Astrocyte (in vitro differentiated cells and primary cell): ENCODE measurements at regions not wholly inside any gene's neighbourhood (a gene's known extent, or its start where the extent isn't known, plus 50 kb on each side); places are given as distances from the start of the nearest gene placed in this dataset.

Source experiments
- DNase-seq: peaks from one replicate; pipeline ENCODE4 v3.0.0-alpha.2; 2010; ENCODE audit warnings: low read depth
- FAIRE-seq: peaks from 2 replicates; lab custom pipeline; 2011; peaks lifted over from hg19 to GRCh38; lab: Jason Lieb, UNC
- H2AFZ ChIP-seq: 2 replicates; pipeline ENCODE4 v1.6.0; 2012; ENCODE audit warnings: low read depth, low read length, inconsistent platforms
- H3K27ac ChIP-seq: 2 replicates; pipeline ENCODE4 v1.5.1; 2011; ENCODE audit warnings: low read depth, low read length, inconsistent platforms
- H3K27me3 ChIP-seq: 2 replicates; pipeline ENCODE4 v1.6.0; 2011; ENCODE audit warnings: low read length, inconsistent platforms; ENCODE audit not compliant: insufficient read depth
- H3K36me3 ChIP-seq: 2 replicates; pipeline ENCODE4 v1.5.1; 2011; ENCODE audit warnings: low read length, inconsistent platforms; ENCODE audit not compliant: insufficient read depth
- H3K4me1 ChIP-seq: 2 replicates; pipeline ENCODE4 v1.5.1; 2011; ENCODE audit warnings: low read length, inconsistent platforms; ENCODE audit not compliant: insufficient read depth
- H3K4me2 ChIP-seq: 2 replicates; pipeline ENCODE4 v1.6.0; 2012; ENCODE audit warnings: low read length, inconsistent platforms
- H3K4me3 ChIP-seq: 2 replicates; pipeline ENCODE4 v1.5.1; 2011; ENCODE audit warnings: low read depth, mild to moderate bottlenecking, low read length, inconsistent platforms; ENCODE audit not compliant: insufficient read depth
- H3K79me2 ChIP-seq: 2 replicates; pipeline ENCODE4 v1.6.0; 2012; ENCODE audit warnings: mild to moderate bottlenecking, low read length, inconsistent platforms; ENCODE audit not compliant: insufficient read depth
- H3K9ac ChIP-seq: 2 replicates; pipeline ENCODE4 v1.6.0; 2012; ENCODE audit warnings: mild to moderate bottlenecking, low read length, inconsistent platforms
- H3K9me3 ChIP-seq: 2 replicates; pipeline ENCODE4 v1.5.1; 2012; ENCODE audit warnings: low read depth, mild to moderate bottlenecking, low read length, inconsistent platforms; ENCODE audit not compliant: insufficient read depth
- H4K20me1 ChIP-seq: 2 replicates; pipeline ENCODE4 v1.6.0; 2012; ENCODE audit warnings: low read length, inconsistent platforms; ENCODE audit not compliant: insufficient read depth
- H3K27ac Mint-ChIP-seq: one replicate; pipeline ENCODE4 v1.8.0; 2021; ENCODE audit warnings: mild to moderate bottlenecking, mixed read lengths; ENCODE audit not compliant: unreplicated experiment
- H3K27me3 Mint-ChIP-seq: one replicate; pipeline ENCODE4 v1.8.0; 2021; ENCODE audit warnings: low read depth, mixed read lengths; ENCODE audit not compliant: unreplicated experiment
- H3K36me3 Mint-ChIP-seq: one replicate; pipeline ENCODE4 v1.8.0; 2021; ENCODE audit warnings: low read depth, mixed read lengths; ENCODE audit not compliant: unreplicated experiment
- H3K4me1 Mint-ChIP-seq: one replicate; pipeline ENCODE4 v1.8.0; 2021; ENCODE audit warnings: low read depth, mixed read lengths; ENCODE audit not compliant: unreplicated experiment
- H3K4me3 Mint-ChIP-seq: one replicate; pipeline ENCODE4 v1.8.0; 2021; ENCODE audit warnings: mild to moderate bottlenecking, moderate library complexity, mixed read lengths; ENCODE audit not compliant: unreplicated experiment
- H3K9me3 Mint-ChIP-seq: one replicate; pipeline ENCODE4 v1.8.0; 2021; ENCODE audit warnings: mild to moderate bottlenecking, mixed read lengths; ENCODE audit not compliant: unreplicated experiment
- EZH2 ChIP-seq: IDR thresholded peaks from 2 replicates; pipeline ENCODE4 v1.6.1; 2012; ENCODE audit warnings: mild to moderate bottlenecking, low read length, inconsistent platforms; ENCODE audit not compliant: insufficient read depth
- TF ChIP-seq, protein P1 (sequence below): IDR thresholded peaks from 2 replicates; pipeline ENCODE4 v1.5.1; 2011; ENCODE audit warnings: low read depth, mild to moderate bottlenecking, inconsistent platforms, low read length, moderate library complexity; ENCODE audit not compliant: insufficient read depth

DNA sequence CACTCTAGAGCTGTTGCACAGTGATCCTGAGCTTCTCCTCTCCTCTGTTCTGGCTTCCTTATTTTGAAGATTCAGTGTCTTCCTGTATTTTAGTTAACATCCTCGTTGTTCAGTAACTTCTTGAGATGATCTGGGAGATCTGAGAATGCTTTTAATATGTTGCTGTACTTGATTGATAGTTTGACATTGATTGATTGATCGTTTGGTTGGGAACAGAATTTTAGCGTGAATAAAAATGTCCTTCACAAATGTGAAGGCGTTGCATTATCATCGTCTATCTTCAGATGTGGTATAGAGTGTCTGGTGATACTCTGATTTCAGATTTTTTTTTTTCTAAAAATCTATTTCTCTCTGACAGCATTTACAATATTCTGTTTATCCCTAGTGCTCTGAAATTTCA is 80.1 kb upstream of the KLF12 start:
- Histone ChIP-seq H3K4me3 (no peak overlapping the region), H3K4me2 (no peak overlapping the region), H3K4me1 (peaks cover 23% of the 10 kb centered on the region), H3K9ac (no peak overlapping the region), H3K36me3 (no peaks in the 10 kb centered on the region), H3K9me3 (no peaks in the 10 kb centered on the region), H3K27me3 (no peaks in the 10 kb centered on the region), H2AFZ (no peak overlapping the region), H3K27ac (no peak overlapping the region), H4K20me1 (no peaks in the 10 kb centered on the region), H3K79me2 (no peaks in the 10 kb centered on the region)
- no peak overlapping the region for H3K27ac Mint-ChIP-seq
- H3K9me3 Mint-ChIP-seq: no peaks in the 10 kb centered on the region
- peaks cover 25% of the 10 kb centered on the region for H3K4me1 Mint-ChIP-seq
- no peak for DNase-seq
- FAIRE-seq: no peak
- TF ChIP-seq, protein P1, sequence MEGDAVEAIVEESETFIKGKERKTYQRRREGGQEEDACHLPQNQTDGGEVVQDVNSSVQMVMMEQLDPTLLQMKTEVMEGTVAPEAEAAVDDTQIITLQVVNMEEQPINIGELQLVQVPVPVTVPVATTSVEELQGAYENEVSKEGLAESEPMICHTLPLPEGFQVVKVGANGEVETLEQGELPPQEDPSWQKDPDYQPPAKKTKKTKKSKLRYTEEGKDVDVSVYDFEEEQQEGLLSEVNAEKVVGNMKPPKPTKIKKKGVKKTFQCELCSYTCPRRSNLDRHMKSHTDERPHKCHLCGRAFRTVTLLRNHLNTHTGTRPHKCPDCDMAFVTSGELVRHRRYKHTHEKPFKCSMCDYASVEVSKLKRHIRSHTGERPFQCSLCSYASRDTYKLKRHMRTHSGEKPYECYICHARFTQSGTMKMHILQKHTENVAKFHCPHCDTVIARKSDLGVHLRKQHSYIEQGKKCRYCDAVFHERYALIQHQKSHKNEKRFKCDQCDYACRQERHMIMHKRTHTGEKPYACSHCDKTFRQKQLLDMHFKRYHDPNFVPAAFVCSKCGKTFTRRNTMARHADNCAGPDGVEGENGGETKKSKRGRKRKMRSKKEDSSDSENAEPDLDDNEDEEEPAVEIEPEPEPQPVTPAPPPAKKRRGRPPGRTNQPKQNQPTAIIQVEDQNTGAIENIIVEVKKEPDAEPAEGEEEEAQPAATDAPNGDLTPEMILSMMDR: no peak
- no peak for TF ChIP-seq EZH2
- H3K4me3 Mint-ChIP-seq: no peak overlapping the region
- no peaks in the 10 kb centered on the region for H3K27me3 Mint-ChIP-seq
- no peaks in the 10 kb centered on the region for H3K36me3 Mint-ChIP-seq

DNA sequence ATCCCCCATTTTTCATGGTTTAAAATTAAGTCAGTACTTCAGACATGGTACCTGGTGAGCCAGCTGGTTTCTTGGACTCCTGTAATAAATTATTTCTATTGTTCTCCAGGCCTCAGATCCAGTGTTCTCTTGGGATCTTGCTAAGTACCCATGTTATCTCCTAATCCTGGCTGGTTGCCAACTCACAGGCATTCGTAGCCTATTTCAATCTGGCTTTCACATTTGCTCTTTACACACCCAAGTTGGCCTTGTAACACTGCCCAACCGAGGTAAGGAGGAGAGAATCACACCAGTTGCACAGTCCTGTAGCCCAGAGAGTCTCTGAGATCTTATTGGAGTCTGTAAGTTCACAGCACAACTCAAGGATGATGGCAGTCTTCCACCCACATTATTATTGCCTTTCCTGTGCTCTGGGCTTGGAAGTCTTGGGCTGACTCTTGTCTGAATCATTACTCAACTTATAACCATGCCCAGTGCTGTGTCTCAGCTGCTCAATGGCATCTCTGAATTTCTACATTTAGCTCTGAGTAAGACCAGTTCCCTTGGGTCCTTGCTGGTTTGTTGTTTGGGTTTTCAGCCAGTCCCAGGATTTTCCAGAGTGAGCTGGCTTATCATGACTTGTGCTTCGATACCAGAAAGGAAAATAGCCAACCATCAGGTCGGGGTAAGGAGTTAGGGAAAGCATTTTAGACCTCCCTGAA is 76.6 kb upstream of the KLF12 start:
- peaks cover 3% of the 10 kb centered on the region for H3K9me3 ChIP-seq
- DNase-seq (peak; percentile 97), FAIRE-seq (peak; percentile 97)
- peak overlapping the region; percentile 69 for H2AFZ ChIP-seq
- Mint-ChIP-seq H3K27ac (peak overlapping the region; percentile 93), H3K4me3 (peak overlapping the region; percentile 51), H3K4me1 (peaks cover 29% of the 10 kb centered on the region), H3K36me3 (no peaks in the 10 kb centered on the region), H3K27me3 (no peaks in the 10 kb centered on the region), H3K9me3 (no peaks in the 10 kb centered on the region)
- peaks cover 21% of the 10 kb centered on the region for H3K4me1 ChIP-seq
- no peak for TF ChIP-seq EZH2
- TF ChIP-seq, protein P1: no peak
- peak overlapping the region; percentile 75 for H3K4me2 ChIP-seq
- H4K20me1 ChIP-seq: no peaks in the 10 kb centered on the region
- H3K79me2 ChIP-seq: no peaks in the 10 kb centered on the region
- peak overlapping the region; percentile 10 for H3K4me3 ChIP-seq
- no peaks in the 10 kb centered on the region for H3K27me3 ChIP-seq
- peak overlapping the region; percentile 55 for H3K9ac ChIP-seq
- no peaks in the 10 kb centered on the region for H3K36me3 ChIP-seq
- H3K27ac ChIP-seq: peak overlapping the region; percentile 92

DNA sequence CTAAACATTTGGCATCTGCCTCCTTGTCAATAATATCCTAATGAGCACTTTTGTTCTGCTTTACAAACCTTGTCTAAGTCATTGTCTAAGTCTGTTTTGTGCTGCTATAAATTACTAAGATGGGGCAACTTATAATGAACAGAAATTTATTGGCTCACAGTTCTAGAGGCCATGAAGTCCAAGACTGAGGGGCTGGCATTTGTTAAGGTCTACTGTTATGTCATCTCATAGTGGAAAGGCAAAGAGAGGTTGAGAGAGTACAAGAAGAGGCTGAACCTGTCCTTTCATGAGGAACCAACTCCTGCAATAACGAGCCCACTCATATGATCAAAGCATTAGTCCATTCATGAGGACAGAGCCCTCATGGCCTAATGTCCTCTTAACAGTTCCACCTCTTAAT is 72.7 kb upstream of the KLF12 start:
- Histone ChIP-seq H3K27ac (peak overlapping the region; percentile 81), H2AFZ (no peak overlapping the region), H3K27me3 (no peaks in the 10 kb centered on the region), H3K9ac (peak overlapping the region; percentile 42), H3K9me3 (peaks cover 3% of the 10 kb centered on the region), H3K4me2 (peak overlapping the region; percentile 31), H3K79me2 (no peaks in the 10 kb centered on the region), H3K4me3 (no peak overlapping the region), H3K4me1 (peaks cover 32% of the 10 kb centered on the region), H4K20me1 (no peaks in the 10 kb centered on the region), H3K36me3 (no peaks in the 10 kb centered on the region)
- H3K36me3 Mint-ChIP-seq: no peaks in the 10 kb centered on the region
- no peaks in the 10 kb centered on the region for H3K27me3 Mint-ChIP-seq
- H3K4me1 Mint-ChIP-seq: peaks cover 46% of the 10 kb centered on the region
- no peaks in the 10 kb centered on the region for H3K9me3 Mint-ChIP-seq
- H3K4me3 Mint-ChIP-seq: no peak overlapping the region
- FAIRE-seq (no peak), DNase-seq (no peak)
- TF ChIP-seq, protein P1: no peak
- TF ChIP-seq EZH2: no peak
- H3K27ac Mint-ChIP-seq: peak overlapping the region; percentile 95
